SH-SY5Y (cell line): ENCODE measurements at regions not wholly inside any gene's neighbourhood (a gene's known extent, or its start where the extent isn't known, plus 50 kb on each side); places are given as distances from the start of the nearest gene placed in this dataset.

ENCODE experiments used
- GATA2 ChIP-seq: IDR thresholded peaks from 2 replicates; pipeline ENCODE4 v1.6.1; 2011; ENCODE audit warnings: mild to moderate bottlenecking, low read depth, low read length
- GATA3 ChIP-seq: IDR thresholded peaks from 2 replicates; pipeline ENCODE4 v1.6.1; 2011; ENCODE audit warnings: low read depth, mild to moderate bottlenecking, low read length, moderate library complexity

- TF ChIP-seq GATA2 (no peak), GATA3 (no peak)
These were observed 323.4 kb downstream of the VRK1 start for GRCh38 chr14:97120611-97121031.
